Stimulated activated CD8-positive, alpha-beta memory T cell treated with anti-CD3 and anti-CD28 coated beads, Interleukin-2, amount 100 ng/mL, for 1 hour (primary cell): ENCODE measurements at regions not wholly inside any gene's neighbourhood (a gene's known extent, or its start where the extent isn't known, plus 50 kb on each side); places are given as distances from the start of the nearest gene placed in this dataset.

Experiments
- DNase-seq, 2 donors: peaks; one replicate each; pipeline ENCODE4 v3.0.0-alpha.2; 2020; ENCODE audit warnings: low read depth in 2 of 2

DNA sequence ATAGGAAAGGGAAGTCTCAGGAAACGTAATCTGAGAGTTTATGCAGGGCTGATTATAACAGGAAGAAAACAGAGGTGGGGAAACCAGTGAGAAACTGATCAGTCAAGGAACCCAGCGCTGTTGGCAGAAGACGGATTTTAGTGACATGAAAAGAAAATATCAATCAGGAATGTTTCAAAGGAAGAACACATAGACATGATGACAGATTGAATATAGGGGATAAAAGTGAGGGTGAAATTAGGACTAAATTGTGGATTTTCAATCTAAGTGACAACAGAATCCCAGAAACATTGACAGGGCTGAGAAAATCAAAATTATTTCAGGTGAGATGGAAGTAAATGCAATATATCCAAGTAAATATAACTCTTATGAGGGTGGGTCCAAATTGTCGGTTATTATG, 199.8 kb upstream of the CCDC150 start:
- no peak for DNase-seq

- DNase-seq = no peak
Observed at GRCh38 chr2:196440413-196440812, 199.1 kb upstream of the CCDC150 start.

GRCh38 chr2:196441527-196441926, 198.0 kb upstream of the CCDC150 start:
- DNase-seq = no peak

DNA sequence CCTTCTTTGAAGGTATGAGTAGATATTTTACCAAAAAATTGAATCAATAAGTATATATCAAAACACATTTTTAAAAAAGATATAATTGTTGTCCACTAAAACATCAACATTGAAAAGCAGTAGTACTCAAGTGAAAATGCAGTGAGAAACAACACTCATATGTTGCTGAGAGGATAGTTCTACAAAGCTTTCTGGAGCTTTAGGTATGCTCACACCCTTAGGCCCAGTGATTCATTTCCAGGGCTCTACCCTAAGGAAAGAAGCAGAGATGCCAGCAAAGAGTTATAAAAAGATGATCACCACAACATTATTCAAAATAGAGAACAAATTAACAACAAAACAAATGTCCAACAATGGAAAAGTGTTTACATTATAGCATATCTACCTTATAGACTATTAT, 197.3 kb upstream of the CCDC150 start:
- DNase-seq = no peak

GRCh38 chr2:196444442-196444841, 195.1 kb upstream of the CCDC150 start:
- no peak for DNase-seq

DNA sequence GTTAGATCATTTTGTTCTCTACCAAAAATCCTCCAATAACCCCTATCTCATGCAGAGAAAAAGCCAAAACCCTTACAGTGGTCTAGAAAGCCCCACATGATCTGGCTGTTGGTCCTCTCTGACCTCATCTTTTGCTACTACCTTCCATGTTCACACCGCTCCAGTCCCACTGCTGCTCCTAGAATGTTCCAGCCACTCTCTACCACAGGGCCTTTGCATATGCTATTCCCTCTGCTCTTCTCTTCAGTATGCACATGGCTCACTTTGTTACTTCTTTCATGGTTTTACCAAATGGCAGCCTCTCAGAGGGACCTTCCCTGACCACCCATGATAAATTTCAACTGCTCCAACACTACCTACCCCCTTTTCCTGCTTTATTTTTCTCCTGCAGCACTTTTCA, 193.5 kb upstream of the CCDC150 start:
- no peak for DNase-seq

DNA sequence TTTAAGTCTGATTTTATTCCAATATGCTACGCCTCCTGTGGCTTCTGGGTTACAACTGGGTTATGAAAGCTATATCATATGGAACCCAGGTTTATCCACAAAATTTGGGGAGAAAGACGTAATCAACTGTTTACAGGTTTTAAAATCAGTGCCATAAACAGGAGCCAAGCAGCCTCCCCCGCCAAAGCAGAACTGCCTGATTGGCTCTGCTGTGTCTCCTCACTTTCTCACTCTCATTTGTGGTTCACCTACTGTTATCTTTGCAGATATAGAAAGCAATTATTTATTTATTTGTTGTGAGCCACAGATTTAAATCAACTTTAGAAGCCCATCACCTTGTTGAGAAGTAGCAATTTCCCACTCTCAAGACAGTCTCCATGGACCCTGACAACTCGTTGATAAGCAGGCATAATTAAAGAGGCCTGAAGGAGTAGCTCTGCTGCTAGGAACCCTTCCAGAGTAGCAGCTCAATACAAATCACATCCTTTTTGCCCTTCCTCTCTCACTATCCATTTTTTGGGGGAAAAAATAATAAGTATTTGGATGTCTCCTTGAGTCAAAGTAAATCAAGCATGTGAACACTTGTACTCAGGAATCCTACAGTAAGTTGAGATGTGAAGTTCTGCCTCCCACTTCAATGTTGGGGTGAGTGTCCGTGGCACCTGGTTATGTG, 191.0 kb upstream of the CCDC150 start:
- DNase-seq = no peak

DNA sequence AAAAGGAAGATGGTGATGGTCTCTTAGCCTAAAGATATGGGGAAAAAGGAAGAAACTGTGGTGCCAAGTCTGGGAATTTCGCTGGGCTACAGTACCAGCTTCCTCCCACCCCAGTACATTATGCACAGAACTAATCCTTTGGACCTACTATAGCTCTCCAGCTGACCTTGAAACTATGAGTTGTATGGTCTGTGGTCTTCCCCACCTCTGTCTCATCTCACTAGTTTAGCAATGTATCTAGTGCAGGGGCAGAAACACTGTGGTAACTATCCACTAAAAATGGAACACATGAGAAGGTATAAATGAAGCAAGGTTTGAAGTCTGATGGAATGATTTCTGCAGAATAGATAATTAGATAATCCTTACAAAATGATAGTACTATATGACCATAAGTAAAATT, 190.4 kb upstream of the CCDC150 start:
- DNase-seq = no peak

DNA sequence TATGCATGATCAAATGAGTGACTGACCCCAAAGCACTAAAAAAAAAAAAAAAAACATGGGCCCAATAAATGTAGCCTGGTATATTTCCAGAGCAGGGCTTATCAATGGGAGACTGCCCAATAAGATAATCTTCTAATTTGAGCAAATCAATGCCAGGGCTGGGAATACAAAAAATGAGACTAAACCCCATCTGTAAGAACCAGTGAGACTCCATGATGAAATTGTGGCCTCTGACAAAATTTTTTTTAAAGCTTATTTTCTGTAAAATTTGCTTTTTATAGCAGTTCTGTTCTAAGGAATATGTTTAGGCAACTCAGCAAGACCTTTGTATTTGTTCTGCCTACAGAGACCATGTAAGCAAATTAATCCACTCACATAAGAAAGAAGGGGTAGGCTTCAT, 186.8 kb upstream of the CCDC150 start:
- no peak for DNase-seq

- DNase-seq = no peak
Observed at GRCh38 chr2:196453613-196454047, 185.9 kb upstream of the CCDC150 start.

DNA sequence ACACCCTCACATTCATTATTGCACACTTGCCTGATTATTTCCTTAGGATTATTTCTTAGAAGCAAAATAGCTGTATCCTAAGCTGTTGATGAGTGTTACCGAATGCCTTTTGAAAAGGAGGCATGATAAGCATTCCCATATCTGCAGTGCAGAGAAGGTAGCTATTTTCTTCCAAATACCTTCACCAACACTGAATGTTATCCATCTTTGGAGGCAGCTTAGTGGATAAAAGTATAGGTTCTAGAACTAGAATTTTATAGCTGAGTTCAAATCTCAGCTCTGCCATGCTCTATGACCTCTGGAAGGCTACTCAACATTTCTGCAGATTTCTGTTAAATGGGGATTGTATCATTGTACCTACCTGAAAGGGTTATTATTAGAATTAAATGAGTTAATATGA, 185.0 kb upstream of the CCDC150 start:
- DNase-seq = no peak

DNA sequence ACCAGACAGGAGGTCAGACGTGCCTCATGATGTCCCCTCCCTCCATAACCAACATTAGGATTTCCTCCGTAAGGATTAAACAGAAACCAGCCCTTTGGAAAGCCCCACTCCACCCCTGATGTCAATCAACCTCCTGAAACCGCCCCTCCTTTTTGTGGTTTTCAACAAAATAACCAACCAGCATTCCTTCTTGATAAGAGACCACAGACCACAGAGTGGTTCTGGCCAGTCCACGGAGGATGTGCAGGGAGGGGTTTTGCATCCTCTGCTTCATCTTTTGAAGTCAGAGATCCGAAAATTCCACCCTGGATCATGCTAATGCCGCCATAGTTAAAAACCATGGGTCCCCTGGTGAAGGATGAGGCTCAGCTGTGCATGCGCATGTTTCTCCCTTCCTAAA, 180.0 kb upstream of the CCDC150 start:
- no peak for DNase-seq

- no peak for DNase-seq
Observed at GRCh38 chr2:196463706-196464105, 175.8 kb upstream of the CCDC150 start.

DNA sequence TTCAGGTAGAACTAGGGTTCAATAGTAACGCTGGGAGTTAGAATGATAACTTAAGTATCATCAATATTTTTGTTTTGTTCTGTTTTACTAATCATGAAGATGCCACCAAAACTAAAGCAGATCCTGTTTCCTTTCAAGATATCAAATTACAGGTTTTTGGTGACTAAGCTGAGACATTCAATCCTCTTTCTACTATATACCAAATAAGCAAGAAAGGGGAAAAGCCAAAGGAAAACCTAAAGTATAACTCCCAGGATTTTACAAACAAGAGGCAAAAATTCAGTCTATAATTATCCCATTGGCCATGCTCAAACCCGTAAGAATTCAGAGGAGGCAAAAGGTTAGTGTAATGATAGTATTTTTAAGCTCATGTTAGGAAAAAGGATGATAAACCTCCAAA, 175.2 kb upstream of the CCDC150 start:
- no peak for DNase-seq

GRCh38 chr2:196466581-196466980, 172.9 kb upstream of the CCDC150 start:
- no peak for DNase-seq

- no peak for DNase-seq
Observed at GRCh38 chr2:196468394-196468793, 171.1 kb upstream of the CCDC150 start.

DNA sequence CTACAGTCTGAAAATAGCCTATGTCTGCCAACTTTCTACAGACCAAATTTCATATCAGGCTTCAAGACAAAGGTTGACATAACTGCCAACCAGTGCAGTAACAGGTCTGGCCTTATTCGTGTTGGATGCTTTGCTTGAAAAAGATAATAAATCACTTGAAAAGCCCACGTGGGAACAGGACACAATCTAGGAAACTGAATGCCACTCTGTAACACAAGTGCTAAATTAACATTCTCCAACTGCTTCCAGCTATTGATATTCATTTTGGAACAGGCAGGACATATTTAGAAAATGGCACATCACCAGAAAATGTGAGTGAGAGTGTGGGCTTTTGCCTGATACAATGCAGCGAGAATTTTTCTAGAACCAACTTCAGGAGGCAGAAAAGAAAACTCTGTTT, 165.9 kb upstream of the CCDC150 start:
- DNase-seq = no peak

DNA sequence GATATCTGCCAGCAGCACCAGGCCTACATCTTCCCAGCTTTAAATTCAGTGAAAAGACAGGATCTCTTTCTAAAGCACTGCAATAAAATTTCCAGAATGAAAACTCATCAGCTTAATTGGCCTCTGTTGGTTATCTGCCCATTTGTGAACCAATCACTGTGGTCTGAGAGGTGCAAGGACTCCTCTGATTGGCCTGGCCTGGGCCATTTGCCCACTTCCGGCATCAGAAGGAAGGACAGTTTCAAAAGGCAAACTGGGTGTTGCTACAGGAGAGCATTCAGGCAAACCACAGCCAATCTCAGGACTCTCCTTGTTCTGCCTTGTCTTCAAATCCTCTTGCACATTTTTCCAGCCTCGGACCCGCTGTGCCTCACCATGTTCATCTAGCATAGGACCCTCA, 163.9 kb upstream of the CCDC150 start:
- DNase-seq = no peak

- no peak for DNase-seq
Observed at GRCh38 chr2:196478588-196478987, 160.9 kb upstream of the CCDC150 start.

GRCh38 chr2:196479350-196479749, 160.2 kb upstream of the CCDC150 start:
- no peak for DNase-seq

- DNase-seq = no peak
Observed at GRCh38 chr2:196480653-196481323, 158.7 kb upstream of the CCDC150 start.

DNA sequence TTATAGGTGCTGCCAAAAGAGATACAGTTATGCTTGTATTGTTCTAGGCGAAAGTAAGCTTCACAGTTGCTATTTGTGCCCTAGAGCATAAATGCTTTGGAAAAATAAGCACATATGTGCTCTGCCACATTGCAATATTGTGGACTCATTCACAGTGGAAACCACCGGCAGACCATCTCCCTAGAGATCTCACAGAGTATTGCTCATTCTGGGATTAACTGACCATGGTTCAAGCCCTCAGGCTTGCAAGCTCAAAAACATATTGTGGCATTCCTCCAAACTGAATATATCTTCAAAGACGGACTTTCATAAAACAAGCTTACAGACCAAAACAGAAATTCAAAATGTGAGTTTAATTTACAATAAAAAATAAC, 158.2 kb upstream of the CCDC150 start:
- DNase-seq = no peak

GRCh38 chr2:196482119-196483065, 157.1 kb upstream of the CCDC150 start:
- no peak for DNase-seq
